ENCODE measurements at regions not wholly inside any gene's neighbourhood (a gene's known extent, or its start where the extent isn't known, plus 50 kb on each side); places are given as distances from the start of the nearest gene placed in this dataset.
"Not testable (repeated sequence)": the region's sequence is repeated elsewhere in the genome, so short reads cannot be mapped to it uniquely, and the experiment has no call there.

DNA sequence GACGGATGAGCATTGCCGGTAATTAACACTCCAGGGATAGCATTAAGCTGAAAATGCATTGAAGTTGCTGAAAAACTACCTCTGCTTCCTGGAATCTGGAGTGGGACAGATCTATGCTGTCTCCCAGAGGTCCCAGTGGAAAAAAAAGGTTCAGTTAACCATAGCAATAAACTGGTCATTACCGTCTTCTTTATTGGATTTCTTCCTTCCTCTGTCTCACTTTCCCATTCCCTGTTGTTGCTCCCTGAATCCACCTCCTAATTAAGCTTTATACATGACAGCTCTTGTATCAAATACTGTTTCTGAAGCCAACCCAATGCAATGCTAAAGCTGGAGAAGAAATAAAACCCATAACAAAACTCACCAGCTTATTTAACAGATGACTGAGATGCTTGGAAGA lies 1805.9 kb downstream of the NCAM2 start:
- H3K4me1 ChIP-seq (ENCODE audit: insufficient read depth, low read length): no peaks in the 10 kb centered on the region
- intact Hi-C loops (cut with micrococcal nuclease): no loop called here
- no peak overlapping the region for H3K27ac ChIP-seq (ENCODE audit: low read depth, low read length)
- H3K4me3 Mint-ChIP-seq: no peak overlapping the region
- H3K36me3 Mint-ChIP-seq: no peaks in the 10 kb centered on the region
- no peak overlapping the region for H3K27ac Mint-ChIP-seq
- peaks cover 0 to 5% (median 0%) of the 10 kb centered on the region in 8 donors for H3K9me3 Mint-ChIP-seq
- no peak overlapping the region for H3K4me3 ChIP-seq (ENCODE audit: low read length in 2 of 2)
- H3K4me1 Mint-ChIP-seq: no peaks in the 10 kb centered on the region
- H3K27me3 Mint-ChIP-seq: no peaks in the 10 kb centered on the region
- DNase-seq: no peak
- H3K9me3 ChIP-seq (ENCODE audit: control insufficient read depth in 1 of 2, low read length in 2 of 2): no peaks in the 10 kb centered on the region
- ChIA-PET CTCF (ENCODE audit: partially characterized antibody) (no interaction called here), POLR2A (ENCODE audit: partially characterized antibody) (no interaction called here)
- H3K27me3 ChIP-seq (ENCODE audit: insufficient read depth, low read length): no peaks in the 10 kb centered on the region
- no peaks in the 10 kb centered on the region for H3K36me3 ChIP-seq (ENCODE audit: insufficient read depth, low read length)

DNA sequence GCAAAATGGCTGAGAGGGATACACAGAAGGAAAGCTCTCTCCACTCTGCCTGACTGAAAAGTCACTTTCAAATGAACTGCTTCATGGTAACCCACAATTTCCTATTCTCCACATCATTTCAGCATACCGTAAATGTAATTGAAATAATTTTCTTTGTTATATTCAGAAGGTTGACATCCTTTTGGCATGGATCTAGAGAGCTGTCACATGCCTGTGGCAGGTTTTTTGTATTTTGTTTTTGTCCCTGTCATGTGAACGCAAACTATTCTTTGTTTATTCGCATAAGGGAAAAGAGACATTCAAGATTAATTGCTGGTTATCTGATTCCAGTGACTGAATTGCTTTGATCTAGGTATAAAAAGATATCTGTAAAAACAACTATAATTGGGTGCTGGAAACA lies 1808.1 kb downstream of the NCAM2 start:
- intact Hi-C loops (cut with micrococcal nuclease): no loop called here
- DNase-seq: no peak
- no peaks in the 10 kb centered on the region for H3K36me3 Mint-ChIP-seq
- H3K4me1 Mint-ChIP-seq: no peaks in the 10 kb centered on the region
- H3K27me3 Mint-ChIP-seq: no peaks in the 10 kb centered on the region
- CTCF ChIA-PET (ENCODE audit: partially characterized antibody): no interaction called here
- H3K27ac ChIP-seq (ENCODE audit: low read depth, low read length): no peak overlapping the region
- POLR2A ChIA-PET (ENCODE audit: partially characterized antibody): no interaction called here
- H3K9me3 ChIP-seq (ENCODE audit: control insufficient read depth in 1 of 2, low read length in 2 of 2): no peaks in the 10 kb centered on the region
- no peak overlapping the region for H3K4me3 ChIP-seq (ENCODE audit: low read length in 2 of 2)
- H3K27me3 ChIP-seq (ENCODE audit: insufficient read depth, low read length): no peaks in the 10 kb centered on the region
- H3K36me3 ChIP-seq (ENCODE audit: insufficient read depth, low read length): no peaks in the 10 kb centered on the region
- H3K9me3 Mint-ChIP-seq: peaks cover 0 to 5% (median 0%) of the 10 kb centered on the region in 8 donors
- no peaks in the 10 kb centered on the region for H3K4me1 ChIP-seq (ENCODE audit: insufficient read depth, low read length)
- no peak overlapping the region for H3K27ac Mint-ChIP-seq
- H3K4me3 Mint-ChIP-seq: no peak overlapping the region

- Histone ChIP-seq H3K9me3 (ENCODE audit: control insufficient read depth in 1 of 2, low read length in 2 of 2) (no peaks in the 10 kb centered on the region), H3K27ac (ENCODE audit: low read depth, low read length) (no peak overlapping the region), H3K4me3 (ENCODE audit: low read length in 2 of 2) (no peak overlapping the region), H3K36me3 (ENCODE audit: insufficient read depth, low read length) (no peaks in the 10 kb centered on the region), H3K27me3 (ENCODE audit: insufficient read depth, low read length) (no peaks in the 10 kb centered on the region), H3K4me1 (ENCODE audit: insufficient read depth, low read length) (no peaks in the 10 kb centered on the region)
- CTCF ChIA-PET (ENCODE audit: partially characterized antibody): no interaction called here
- H3K27me3 Mint-ChIP-seq: no peaks in the 10 kb centered on the region
- H3K4me1 Mint-ChIP-seq: no peaks in the 10 kb centered on the region
- H3K27ac Mint-ChIP-seq: no peak overlapping the region
- H3K9me3 Mint-ChIP-seq: peaks cover 0 to 7% (median 2%) of the 10 kb centered on the region in 8 donors
- no peak for DNase-seq
- intact Hi-C loops (cut with micrococcal nuclease): no loop called here
- POLR2A ChIA-PET (ENCODE audit: partially characterized antibody): no interaction called here
- no peak overlapping the region for H3K4me3 Mint-ChIP-seq
- no peaks in the 10 kb centered on the region for H3K36me3 Mint-ChIP-seq
Observed at GRCh38 chr21:22813201-22813600, 1815.0 kb downstream of the NCAM2 start.

GRCh38 chr21:22818681-22819485 lies 1820.7 kb downstream of the NCAM2 start:
- H3K4me1 Mint-ChIP-seq; H3K27ac ChIP-seq (ENCODE audit: low read depth, low read length); intact Hi-C loops (cut with micrococcal nuclease); H3K4me1 ChIP-seq (ENCODE audit: insufficient read depth, low read length); H3K9me3 Mint-ChIP-seq; DNase-seq; H3K36me3 ChIP-seq (ENCODE audit: insufficient read depth, low read length); H3K9me3 ChIP-seq (ENCODE audit: control insufficient read depth in 1 of 2, low read length in 2 of 2); H3K4me3 ChIP-seq (ENCODE audit: low read length in 2 of 2); H3K27ac Mint-ChIP-seq; H3K27me3 Mint-ChIP-seq; H3K4me3 Mint-ChIP-seq; POLR2A ChIA-PET (ENCODE audit: partially characterized antibody); H3K36me3 Mint-ChIP-seq; CTCF ChIA-PET (ENCODE audit: partially characterized antibody); H3K27me3 ChIP-seq (ENCODE audit: insufficient read depth, low read length): not testable (repeated sequence)

DNA sequence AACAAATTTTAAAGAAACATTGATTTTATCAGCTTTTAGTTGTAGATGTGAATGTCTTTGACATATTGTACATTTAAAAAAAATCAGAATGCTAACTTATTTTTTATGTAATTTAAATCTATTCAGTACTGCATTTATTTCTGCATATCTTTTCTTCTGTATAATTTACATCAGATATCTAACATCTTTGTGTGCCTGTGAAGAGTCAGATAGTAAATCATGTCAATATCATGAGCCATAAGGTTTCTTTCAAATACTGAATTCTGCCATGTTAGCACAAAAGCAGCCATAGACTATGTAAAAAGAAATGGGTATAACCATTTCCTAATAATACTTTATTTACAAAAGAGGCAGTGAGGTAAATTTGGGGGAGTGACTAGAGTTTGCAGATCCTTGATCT lies 1829.2 kb downstream of the NCAM2 start:
- ChIA-PET CTCF (ENCODE audit: partially characterized antibody) (no interaction called here), POLR2A (ENCODE audit: partially characterized antibody) (no interaction called here)
- intact Hi-C loops (cut with micrococcal nuclease): no loop called here
- Histone ChIP-seq H3K4me1 (ENCODE audit: insufficient read depth, low read length) (no peaks in the 10 kb centered on the region), H3K4me3 (ENCODE audit: low read length in 2 of 2) (no peak overlapping the region), H3K36me3 (ENCODE audit: insufficient read depth, low read length) (no peaks in the 10 kb centered on the region), H3K27me3 (ENCODE audit: insufficient read depth, low read length) (no peaks in the 10 kb centered on the region), H3K27ac (ENCODE audit: low read depth, low read length) (no peak overlapping the region), H3K9me3 (ENCODE audit: control insufficient read depth in 1 of 2, low read length in 2 of 2) (peaks cover 0 to 7% of the 10 kb centered on the region in 2 donors)
- Mint-ChIP-seq H3K4me3 (no peak overlapping the region), H3K36me3 (no peaks in the 10 kb centered on the region), H3K27me3 (no peaks in the 10 kb centered on the region), H3K9me3 (peaks cover 0 to 19% (median 15%) of the 10 kb centered on the region in 8 donors), H3K27ac (no peak overlapping the region), H3K4me1 (no peaks in the 10 kb centered on the region)
- no peak for DNase-seq

DNA sequence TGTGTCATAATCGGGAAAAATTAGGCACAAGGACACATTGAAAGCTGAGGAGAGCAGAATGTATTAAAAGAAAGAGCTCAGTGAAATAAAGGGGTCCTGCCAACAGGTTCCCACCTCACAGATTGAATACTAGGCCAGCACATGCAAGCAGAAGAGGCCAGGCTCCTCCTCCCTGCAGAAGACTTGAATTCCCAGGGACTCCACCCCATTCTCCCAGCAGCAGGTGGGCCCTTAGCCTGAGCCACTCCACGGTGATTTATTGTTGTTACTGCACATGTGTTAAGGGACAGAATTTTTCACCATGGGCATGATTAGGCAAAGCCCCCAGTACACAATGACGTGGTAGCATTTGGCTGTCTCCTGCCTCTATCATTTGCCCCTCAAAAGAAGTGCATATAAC lies 1844.7 kb downstream of the NCAM2 start:
- DNase-seq: no peak
- no peak overlapping the region for H3K27ac ChIP-seq (ENCODE audit: low read depth, low read length)
- POLR2A ChIA-PET (ENCODE audit: partially characterized antibody): no interaction called here
- Mint-ChIP-seq H3K9me3 (peaks cover 0 to 12% (median 3%) of the 10 kb centered on the region in 8 donors), H3K27me3 (no peaks in the 10 kb centered on the region), H3K27ac (no peak overlapping the region), H3K4me3 (no peak overlapping the region), H3K36me3 (no peaks in the 10 kb centered on the region), H3K4me1 (no peaks in the 10 kb centered on the region)
- H3K9me3 ChIP-seq (ENCODE audit: control insufficient read depth in 1 of 2, low read length in 2 of 2): peaks cover 0 to 4% of the 10 kb centered on the region in 2 donors
- CTCF ChIA-PET (ENCODE audit: partially characterized antibody): no interaction called here
- intact Hi-C loops (cut with micrococcal nuclease): no loop called here
- H3K4me3 ChIP-seq (ENCODE audit: low read length in 2 of 2): no peak overlapping the region
- no peaks in the 10 kb centered on the region for H3K36me3 ChIP-seq (ENCODE audit: insufficient read depth, low read length)
- H3K27me3 ChIP-seq (ENCODE audit: insufficient read depth, low read length): no peaks in the 10 kb centered on the region
- no peaks in the 10 kb centered on the region for H3K4me1 ChIP-seq (ENCODE audit: insufficient read depth, low read length)

- no peak for DNase-seq
- H3K4me3 ChIP-seq (ENCODE audit: low read length in 2 of 2): no peak overlapping the region
- peaks cover 0 to 2% (median under 1%) of the 10 kb centered on the region in 8 donors for H3K9me3 Mint-ChIP-seq
- no peaks in the 10 kb centered on the region for H3K4me1 Mint-ChIP-seq
- ChIA-PET CTCF (ENCODE audit: partially characterized antibody) (no interaction called here), POLR2A (ENCODE audit: partially characterized antibody) (no interaction called here)
- intact Hi-C loops (cut with micrococcal nuclease): no loop called here
- no peaks in the 10 kb centered on the region for H3K9me3 ChIP-seq (ENCODE audit: control insufficient read depth in 1 of 2, low read length in 2 of 2)
- no peaks in the 10 kb centered on the region for H3K36me3 ChIP-seq (ENCODE audit: insufficient read depth, low read length)
- no peaks in the 10 kb centered on the region for H3K27me3 Mint-ChIP-seq
- H3K36me3 Mint-ChIP-seq: no peaks in the 10 kb centered on the region
- no peaks in the 10 kb centered on the region for H3K27me3 ChIP-seq (ENCODE audit: insufficient read depth, low read length)
- H3K27ac ChIP-seq (ENCODE audit: low read depth, low read length): no peak overlapping the region
- H3K27ac Mint-ChIP-seq: no peak overlapping the region
- H3K4me3 Mint-ChIP-seq: no peak overlapping the region
- no peaks in the 10 kb centered on the region for H3K4me1 ChIP-seq (ENCODE audit: insufficient read depth, low read length)
Observed at GRCh38 chr21:22855581-22855980, 1857.4 kb downstream of the NCAM2 start.

DNA sequence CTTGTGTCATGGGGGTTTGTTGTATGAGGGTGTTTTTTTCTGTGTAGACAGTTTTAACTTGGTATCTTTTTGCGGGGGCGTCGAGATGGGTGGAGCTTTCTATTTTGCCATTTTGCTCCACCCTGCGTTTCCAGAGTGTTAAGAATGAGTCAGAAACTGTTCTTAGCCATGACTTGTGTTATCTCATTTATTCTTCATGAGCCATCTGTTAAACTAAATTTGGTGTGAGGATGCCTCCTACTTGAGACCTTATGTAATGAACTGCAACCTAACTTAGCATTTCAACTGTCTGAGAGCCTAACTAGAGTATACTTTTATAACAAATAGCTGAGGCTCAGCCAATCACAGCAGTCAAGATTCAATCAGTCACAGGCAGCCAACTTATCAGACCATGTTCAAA lies 1873.5 kb downstream of the NCAM2 start:
- POLR2A ChIA-PET (ENCODE audit: partially characterized antibody): no interaction called here

More for the DNA sequence above, 1873.5 kb downstream of the NCAM2 start:
- no peaks in the 10 kb centered on the region for H3K9me3 ChIP-seq (ENCODE audit: control insufficient read depth in 1 of 2, low read length in 2 of 2)
- intact Hi-C loops (cut with micrococcal nuclease): no loop called here
- Mint-ChIP-seq H3K27me3 (no peaks in the 10 kb centered on the region), H3K4me3 (no peak overlapping the region), H3K36me3 (no peaks in the 10 kb centered on the region), H3K4me1 (no peaks in the 10 kb centered on the region), H3K27ac (no peak overlapping the region), H3K9me3 (peaks cover 0 to 5% (median under 1%) of the 10 kb centered on the region in 8 donors)
- no peaks in the 10 kb centered on the region for H3K4me1 ChIP-seq (ENCODE audit: insufficient read depth, low read length)
- CTCF ChIA-PET (ENCODE audit: partially characterized antibody): no interaction called here
- no peak overlapping the region for H3K4me3 ChIP-seq (ENCODE audit: low read length in 2 of 2)
- no peaks in the 10 kb centered on the region for H3K27me3 ChIP-seq (ENCODE audit: insufficient read depth, low read length)
- no peak for DNase-seq
- no peaks in the 10 kb centered on the region for H3K36me3 ChIP-seq (ENCODE audit: insufficient read depth, low read length)
- no peak overlapping the region for H3K27ac ChIP-seq (ENCODE audit: low read depth, low read length)

All from CD4-positive, alpha-beta memory T cell (primary cell).